Thoracic aorta (tissue), 2 donors: ENCODE measurements at regions not wholly inside any gene's neighbourhood (a gene's known extent, or its start where the extent isn't known, plus 50 kb on each side); places are given as distances from the start of the nearest gene placed in this dataset.

ENCODE experiments used
- ATAC-seq: fragments of 150-250 bp; one replicate; pipeline ENCODE4 v1.8.0; 2017; ENCODE audit warnings: low read depth; ENCODE audit not compliant: insufficient number of reproducible peaks, low FRiP score
- DNase-seq: peaks from one replicate; pipeline ENCODE4 v3.0.0-alpha.2; 2020; ENCODE audit warnings: low spot score
- H3K27ac ChIP-seq, 2 donors: fragments of 200-600 bp; sonication (generic); 1 replicate in 1 of 2; 2 replicates in 1 of 2; pipeline ENCODE4 v1.5.1; 2016; ENCODE audit warnings: mild to moderate bottlenecking in 2 of 2, moderate library complexity in 2 of 2
- H3K27me3 ChIP-seq: fragments of 200-600 bp; sonication (generic); replicated peaks from 2 replicates; pipeline ENCODE4 v1.6.0; 2016; ENCODE audit warnings: mild to moderate bottlenecking; ENCODE audit not compliant: insufficient read depth
- H3K36me3 ChIP-seq: fragments of 200-600 bp; sonication (generic); one replicate; pipeline ENCODE4 v1.5.1; 2016
- H3K4me1 ChIP-seq, 2 donors: fragments of 200-600 bp; sonication (generic); 1 replicate in 1 of 2; 2 replicates in 1 of 2; pipeline versions ENCODE4 v1.5.1 to v1.6.0; 2016; ENCODE audit warnings: low read depth in 2 of 2, mild to moderate bottlenecking in 1 of 2; ENCODE audit not compliant: control insufficient read depth in 1 of 2
- H3K4me3 ChIP-seq: fragments of 200-600 bp; sonication (generic); 2 replicates; pipeline ENCODE4 v1.5.1; 2016; ENCODE audit warnings: mild to moderate bottlenecking
- H3K9me3 ChIP-seq: fragments of 200-600 bp; sonication (generic); 2 replicates; pipeline ENCODE4 v1.5.1; 2016
- CTCF ChIP-seq: fragments of 200-600 bp; sonication (generic); IDR thresholded peaks from one replicate; pipeline ENCODE4 v1.5.1; 2019; ENCODE audit warnings: antibody characterized with exemption

GRCh38 chr13:83716121-83716520, 166.2 kb downstream of the SLITRK1 start:
- no peak for TF ChIP-seq CTCF

GRCh38 chr13:83714236-83714635, 168.0 kb downstream of the SLITRK1 start:
- no peak overlapping the region for H3K27ac ChIP-seq
- H3K9me3 ChIP-seq, result no peaks in the 10 kb centered on the region
- H3K4me3 ChIP-seq, result no peak overlapping the region
- ATAC-seq (no peak), DNase-seq (no peak)
- TF ChIP-seq CTCF, result no peak
- no peaks in the 10 kb centered on the region for H3K4me1 ChIP-seq
- H3K27me3 ChIP-seq, result no peaks in the 10 kb centered on the region
- H3K36me3 ChIP-seq, result no peaks in the 10 kb centered on the region

More at GRCh38 chr13:83716121-83716520, 166.2 kb downstream of the SLITRK1 start:
- no peaks in the 10 kb centered on the region for H3K9me3 ChIP-seq
- H3K36me3 ChIP-seq, result no peaks in the 10 kb centered on the region
- no peak for ATAC-seq
- no peak for DNase-seq
- H3K4me1 ChIP-seq, result no peaks in the 10 kb centered on the region
- no peak overlapping the region for H3K4me3 ChIP-seq
- no peaks in the 10 kb centered on the region for H3K27me3 ChIP-seq
- no peak overlapping the region for H3K27ac ChIP-seq

- no peaks in the 10 kb centered on the region for H3K9me3 ChIP-seq
Measured at GRCh38 chr13:83710133-83710515, 172.2 kb downstream of the SLITRK1 start.

DNA sequence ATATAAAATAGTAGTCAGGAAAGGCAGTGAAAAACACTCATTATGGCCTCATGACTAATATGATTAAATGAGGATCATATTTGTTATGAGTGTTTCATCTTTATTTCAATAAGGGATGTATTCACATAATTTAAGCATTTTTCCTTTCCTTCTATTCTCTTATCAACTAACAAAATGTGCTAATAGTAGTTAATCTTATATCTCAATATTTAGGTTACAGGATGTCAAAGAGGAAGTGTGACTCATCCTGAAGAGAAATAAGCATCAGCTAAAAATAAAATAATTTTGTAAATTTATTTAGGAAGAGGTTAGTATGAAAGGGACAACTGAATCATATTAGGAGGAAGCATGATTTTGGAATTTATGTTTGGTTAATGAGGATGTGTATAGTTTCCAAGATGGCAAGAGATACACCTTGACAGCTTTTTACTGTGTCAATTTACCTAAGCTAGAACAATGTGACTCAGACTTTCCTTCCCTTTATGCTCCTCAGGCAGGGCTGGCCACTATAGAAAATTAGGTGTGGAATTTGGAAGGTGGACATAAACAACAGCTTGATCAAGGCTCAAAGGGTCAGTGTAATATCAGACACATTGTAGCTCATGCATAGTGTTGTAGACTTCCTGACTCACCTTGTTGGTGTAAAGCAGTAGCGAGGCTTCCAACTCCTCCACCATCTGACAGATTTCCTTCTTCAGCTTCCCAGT, 172.7 kb downstream of the SLITRK1 start:
- TF ChIP-seq CTCF, result no peak
- ATAC-seq (no peak), DNase-seq (no peak)
- Histone ChIP-seq H3K4me3 (no peak overlapping the region), H3K27ac (no peak overlapping the region), H3K36me3 (no peaks in the 10 kb centered on the region), H3K27me3 (no peaks in the 10 kb centered on the region), H3K9me3 (no peaks in the 10 kb centered on the region), H3K4me1 (no peaks in the 10 kb centered on the region)

More at GRCh38 chr13:83710133-83710515, 172.2 kb downstream of the SLITRK1 start:
- no peak for TF ChIP-seq CTCF
- Histone ChIP-seq H3K4me1 (no peaks in the 10 kb centered on the region), H3K27me3 (no peaks in the 10 kb centered on the region), H3K27ac (no peak overlapping the region), H3K4me3 (no peak overlapping the region), H3K36me3 (no peaks in the 10 kb centered on the region)
- no peak for ATAC-seq
- DNase-seq, result no peak

GRCh38 chr13:83702021-83702420, 180.3 kb downstream of the SLITRK1 start:
- ATAC-seq (no peak), DNase-seq (no peak)
- H3K9me3 ChIP-seq, result no peaks in the 10 kb centered on the region
- no peaks in the 10 kb centered on the region for H3K36me3 ChIP-seq
- TF ChIP-seq CTCF, result no peak
- H3K27me3 ChIP-seq, result no peaks in the 10 kb centered on the region
- H3K27ac ChIP-seq, result no peak overlapping the region
- no peak overlapping the region for H3K4me3 ChIP-seq
- no peaks in the 10 kb centered on the region for H3K4me1 ChIP-seq
